Progenitor cell of endocrine pancreas (in vitro differentiated cells): ENCODE measurements at regions not wholly inside any gene's neighbourhood (a gene's known extent, or its start where the extent isn't known, plus 50 kb on each side); places are given as distances from the start of the nearest gene placed in this dataset.

Experiments
- DNase-seq: peaks from one replicate; pipeline ENCODE4 v3.0.0; 2021; ENCODE audit warnings: low spot score; ENCODE audit not compliant: unreplicated experiment
- H3K27ac Mint-ChIP-seq: 2 replicates; pipeline ENCODE4 v1.8.0; 2021; ENCODE audit warnings: mild to moderate bottlenecking, moderate library complexity, mixed read lengths
- H3K27me3 Mint-ChIP-seq: 2 replicates; pipeline ENCODE4 v1.8.0; 2021; ENCODE audit warnings: mixed read lengths
- H3K36me3 Mint-ChIP-seq: 2 replicates; pipeline ENCODE4 v1.8.0; 2022; ENCODE audit warnings: mixed read lengths; ENCODE audit not compliant: insufficient read depth
- H3K4me1 Mint-ChIP-seq: 2 replicates; pipeline ENCODE4 v1.8.0; 2021; ENCODE audit warnings: low read depth, mixed read lengths
- H3K4me3 Mint-ChIP-seq: 2 replicates; pipeline ENCODE4 v1.8.0; 2021; ENCODE audit warnings: low read depth, mild to moderate bottlenecking, moderate library complexity, mixed read lengths
- H3K9me3 Mint-ChIP-seq: 2 replicates; pipeline ENCODE4 v1.8.0; 2021; ENCODE audit warnings: low read depth, mixed read lengths
- CTCF ChIP-seq: fragments of 200-600 bp; sonication (generic); IDR thresholded peaks from one replicate; pipeline ENCODE4 v1.5.0; 2021; ENCODE audit warnings: antibody characterized with exemption, mild to moderate bottlenecking; ENCODE audit not compliant: unreplicated experiment

DNA sequence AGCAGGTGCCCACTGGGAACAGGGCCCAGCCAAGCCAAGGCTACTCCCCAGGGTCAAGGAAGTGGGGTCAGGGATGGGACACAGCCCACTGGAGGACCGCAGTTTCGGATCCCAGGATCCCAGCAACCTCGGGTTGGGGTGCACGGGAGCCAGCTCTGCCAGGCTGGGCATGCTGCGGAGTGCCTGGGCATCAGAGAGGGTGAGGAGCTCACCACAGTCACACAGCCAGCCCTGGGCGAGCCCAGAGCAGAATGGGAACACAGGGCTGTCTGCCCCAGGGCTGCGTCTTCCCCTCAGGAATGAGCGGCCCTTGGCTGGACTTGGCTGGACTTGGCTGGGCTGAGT is 74.3 kb upstream of the SLCO4A1 start:
- no peak for DNase-seq
- Mint-ChIP-seq H3K27me3 (peaks cover 29% of the 10 kb centered on the region), H3K4me1 (no peaks in the 10 kb centered on the region), H3K9me3 (no peaks in the 10 kb centered on the region), H3K36me3 (no peaks in the 10 kb centered on the region), H3K27ac (no peak overlapping the region), H3K4me3 (no peak overlapping the region)
- TF ChIP-seq CTCF = no peak

- no peaks in the 10 kb centered on the region for H3K36me3 Mint-ChIP-seq
- H3K4me1 Mint-ChIP-seq = no peaks in the 10 kb centered on the region
- no peak for DNase-seq
- H3K9me3 Mint-ChIP-seq = no peaks in the 10 kb centered on the region
- H3K4me3 Mint-ChIP-seq = no peak overlapping the region
- H3K27me3 Mint-ChIP-seq = peaks cover 40% of the 10 kb centered on the region
- H3K27ac Mint-ChIP-seq = no peak overlapping the region
- no peak for TF ChIP-seq CTCF
Measured at GRCh38 chr20:62569615-62570014, 72.7 kb upstream of the SLCO4A1 start.

DNA sequence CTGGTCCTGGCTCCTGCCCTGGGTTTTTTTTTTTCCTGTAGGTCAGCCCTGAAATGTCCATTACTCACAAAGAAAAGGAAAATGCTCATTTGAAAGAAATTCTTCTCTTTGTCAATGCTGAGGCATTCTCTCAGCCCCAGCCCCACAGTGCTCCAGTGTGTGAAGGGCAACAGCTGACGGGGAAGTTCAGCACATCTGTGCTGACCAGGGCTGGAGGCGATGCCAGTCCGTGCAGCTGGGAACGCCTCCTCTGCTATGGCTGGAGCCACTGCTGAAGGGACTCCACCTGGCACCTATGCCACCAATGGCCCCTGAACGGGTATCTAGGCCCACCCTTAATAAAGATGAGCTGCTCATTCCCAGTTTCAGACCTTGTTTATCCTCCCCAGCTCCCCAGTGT is 71.9 kb upstream of the SLCO4A1 start:
- no peaks in the 10 kb centered on the region for H3K9me3 Mint-ChIP-seq
- no peak for DNase-seq
- no peaks in the 10 kb centered on the region for H3K4me1 Mint-ChIP-seq
- no peak overlapping the region for H3K4me3 Mint-ChIP-seq
- no peak for TF ChIP-seq CTCF
- no peaks in the 10 kb centered on the region for H3K36me3 Mint-ChIP-seq
- peaks cover 40% of the 10 kb centered on the region for H3K27me3 Mint-ChIP-seq
- H3K27ac Mint-ChIP-seq = no peak overlapping the region

- no peak for TF ChIP-seq CTCF
- no peak for DNase-seq
- H3K4me1 Mint-ChIP-seq = no peaks in the 10 kb centered on the region
- no peaks in the 10 kb centered on the region for H3K36me3 Mint-ChIP-seq
- H3K27ac Mint-ChIP-seq = no peak overlapping the region
- no peak overlapping the region for H3K4me3 Mint-ChIP-seq
- H3K9me3 Mint-ChIP-seq = no peaks in the 10 kb centered on the region
- peaks cover 40% of the 10 kb centered on the region for H3K27me3 Mint-ChIP-seq
Measured at GRCh38 chr20:62570897-62571668, 71.2 kb upstream of the SLCO4A1 start.

DNA sequence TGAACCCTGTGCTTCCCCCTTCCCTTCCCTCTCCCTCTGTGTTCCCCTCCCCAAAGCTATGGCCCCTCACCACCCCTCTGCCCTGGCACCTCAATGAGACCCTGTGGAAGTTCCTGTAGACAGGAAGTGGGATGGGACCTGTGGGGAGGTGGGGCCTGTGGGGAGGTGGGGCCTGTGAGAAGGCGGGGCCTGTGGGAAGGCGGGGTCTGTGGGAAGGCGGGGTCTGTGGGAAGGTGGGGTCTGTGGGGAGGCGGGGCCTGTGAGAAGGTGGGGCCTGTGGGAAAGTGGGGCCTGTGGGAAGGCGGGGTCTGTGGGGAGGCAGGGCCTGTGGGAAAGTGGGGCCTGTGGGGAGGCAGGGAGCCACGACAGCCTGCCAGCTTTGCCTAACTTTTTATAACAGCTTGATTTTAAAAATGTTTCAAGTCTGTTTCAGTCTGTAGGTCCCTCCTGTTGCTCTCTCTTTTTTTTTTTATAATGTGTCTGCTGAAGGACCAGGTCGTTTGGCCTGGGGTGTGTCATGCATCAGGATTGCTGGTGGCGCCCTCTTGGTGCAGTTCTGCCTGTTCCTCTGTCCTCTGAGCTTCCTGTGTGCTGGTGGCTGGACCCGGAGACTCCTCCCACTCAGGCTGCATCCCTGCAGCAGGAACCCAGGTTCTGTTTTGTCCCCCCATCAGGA is 70.5 kb upstream of the SLCO4A1 start:
- no peaks in the 10 kb centered on the region for H3K9me3 Mint-ChIP-seq

More for the DNA sequence above, 70.5 kb upstream of the SLCO4A1 start:
- peaks cover 42% of the 10 kb centered on the region for H3K27me3 Mint-ChIP-seq
- no peak for DNase-seq
- no peak for TF ChIP-seq CTCF
- H3K36me3 Mint-ChIP-seq = no peaks in the 10 kb centered on the region
- no peak overlapping the region for H3K4me3 Mint-ChIP-seq
- H3K27ac Mint-ChIP-seq = no peak overlapping the region
- no peaks in the 10 kb centered on the region for H3K4me1 Mint-ChIP-seq
